Muscle of back (tissue), 3 donors: ENCODE measurements at regions not wholly inside any gene's neighbourhood (a gene's known extent, or its start where the extent isn't known, plus 50 kb on each side); places are given as distances from the start of the nearest gene placed in this dataset.

Experiments
- DNase-seq, 3 donors: peaks; one replicate each; pipeline versions ENCODE4 v3.0.0 to v3.0.0-alpha.2; 2013

- no peak for DNase-seq
Measured at GRCh38 chr17:79371984-79372383, 238.9 kb downstream of the RBFOX3 start.

- DNase-seq: no peak
Measured at GRCh38 chr17:79370594-79370993, 240.3 kb downstream of the RBFOX3 start.

GRCh38 chr17:79370126-79370525 is 240.7 kb downstream of the RBFOX3 start:
- DNase-seq: no peak

- no peak for DNase-seq
Measured at GRCh38 chr17:79369532-79369931, 241.3 kb downstream of the RBFOX3 start.

GRCh38 chr17:79369001-79369400 is 241.8 kb downstream of the RBFOX3 start:
- no peak for DNase-seq

GRCh38 chr17:79368521-79368920 is 242.3 kb downstream of the RBFOX3 start:
- DNase-seq: no peak

GRCh38 chr17:79366988-79367571 is 243.8 kb downstream of the RBFOX3 start:
- no peak for DNase-seq

GRCh38 chr17:79365836-79366770 is 244.7 kb downstream of the RBFOX3 start:
- peak in 2 of 3 donors; percentile 27 to 59 for DNase-seq

- DNase-seq: no peak
Measured at GRCh38 chr17:79365351-79365750, 245.5 kb downstream of the RBFOX3 start.

GRCh38 chr17:79364315-79365094 is 246.3 kb downstream of the RBFOX3 start:
- no peak for DNase-seq

GRCh38 chr17:79363552-79364275 is 247.1 kb downstream of the RBFOX3 start:
- no peak for DNase-seq

- no peak for DNase-seq
Measured at GRCh38 chr17:79362772-79363305, 248.0 kb downstream of the RBFOX3 start.

GRCh38 chr17:79361873-79362771 is 248.7 kb downstream of the RBFOX3 start:
- peak in 1 of 3 donors; percentile 29 for DNase-seq

- no peak for DNase-seq
Measured at GRCh38 chr17:79361221-79361734, 249.6 kb downstream of the RBFOX3 start.

- DNase-seq: no peak
Measured at GRCh38 chr17:79360196-79360595, 250.7 kb downstream of the RBFOX3 start.

GRCh38 chr17:79356839-79357447 is 253.9 kb downstream of the RBFOX3 start:
- DNase-seq: no peak

- DNase-seq: no peak
Measured at GRCh38 chr17:79355165-79355564, 255.7 kb downstream of the RBFOX3 start.

- no peak for DNase-seq
Measured at GRCh38 chr17:79354173-79354820, 256.6 kb downstream of the RBFOX3 start.

GRCh38 chr17:79353548-79353947 is 257.3 kb downstream of the RBFOX3 start:
- DNase-seq: no peak
